ENCODE measurements at regions not wholly inside any gene's neighbourhood (a gene's known extent, or its start where the extent isn't known, plus 50 kb on each side); places are given as distances from the start of the nearest gene placed in this dataset.

- no peak for DNase-seq
- H3K36me3 ChIP-seq (ENCODE audit: insufficient read depth, low read length): no peaks in the 10 kb centered on the region
- H3K27ac ChIP-seq (ENCODE audit: low read length): no peak overlapping the region
- no peaks in the 10 kb centered on the region for H3K27me3 ChIP-seq (ENCODE audit: low read length)
- no peak overlapping the region for H3K4me2 ChIP-seq (ENCODE audit: low read depth, low read length, poor library complexity, severe bottlenecking)
- no peaks in the 10 kb centered on the region for H3K9me2 ChIP-seq (replicated peaks; ENCODE audit: insufficient read depth, low read length)
- H4K20me1 ChIP-seq (ENCODE audit: insufficient read depth, low read depth, low read length): no peaks in the 10 kb centered on the region
- H3K4me3 ChIP-seq (ENCODE audit: low read length): no peak overlapping the region
- H3K9ac ChIP-seq (ENCODE audit: low read length): no peak overlapping the region
- H2AFZ ChIP-seq (ENCODE audit: low read length): no peak overlapping the region
- no peaks in the 10 kb centered on the region for H3K79me2 ChIP-seq (ENCODE audit: low read length)
- peaks cover 5% of the 10 kb centered on the region for H3K4me1 ChIP-seq (ENCODE audit: low read length)
- no peaks in the 10 kb centered on the region for H3K9me3 ChIP-seq (ENCODE audit: low read length)
Measured at GRCh38 chr1:116203181-116203723, 92.1 kb downstream of the MAB21L3 start.

- Histone ChIP-seq H2AFZ (ENCODE audit: low read length) (no peak overlapping the region), H3K9ac (ENCODE audit: low read length) (no peak overlapping the region), H3K9me2 (replicated peaks; ENCODE audit: insufficient read depth, low read length) (no peaks in the 10 kb centered on the region), H3K4me1 (ENCODE audit: low read length) (peaks cover 5% of the 10 kb centered on the region), H4K20me1 (ENCODE audit: insufficient read depth, low read depth, low read length) (no peaks in the 10 kb centered on the region), H3K36me3 (ENCODE audit: insufficient read depth, low read length) (no peaks in the 10 kb centered on the region), H3K79me2 (ENCODE audit: low read length) (no peaks in the 10 kb centered on the region), H3K4me3 (ENCODE audit: low read length) (no peak overlapping the region), H3K9me3 (ENCODE audit: low read length) (no peaks in the 10 kb centered on the region), H3K4me2 (ENCODE audit: low read depth, low read length, poor library complexity, severe bottlenecking) (no peak overlapping the region), H3K27me3 (ENCODE audit: low read length) (no peaks in the 10 kb centered on the region), H3K27ac (ENCODE audit: low read length) (no peak overlapping the region)
- DNase-seq: no peak
Measured at GRCh38 chr1:116203920-116204319, 92.7 kb downstream of the MAB21L3 start.

DNA sequence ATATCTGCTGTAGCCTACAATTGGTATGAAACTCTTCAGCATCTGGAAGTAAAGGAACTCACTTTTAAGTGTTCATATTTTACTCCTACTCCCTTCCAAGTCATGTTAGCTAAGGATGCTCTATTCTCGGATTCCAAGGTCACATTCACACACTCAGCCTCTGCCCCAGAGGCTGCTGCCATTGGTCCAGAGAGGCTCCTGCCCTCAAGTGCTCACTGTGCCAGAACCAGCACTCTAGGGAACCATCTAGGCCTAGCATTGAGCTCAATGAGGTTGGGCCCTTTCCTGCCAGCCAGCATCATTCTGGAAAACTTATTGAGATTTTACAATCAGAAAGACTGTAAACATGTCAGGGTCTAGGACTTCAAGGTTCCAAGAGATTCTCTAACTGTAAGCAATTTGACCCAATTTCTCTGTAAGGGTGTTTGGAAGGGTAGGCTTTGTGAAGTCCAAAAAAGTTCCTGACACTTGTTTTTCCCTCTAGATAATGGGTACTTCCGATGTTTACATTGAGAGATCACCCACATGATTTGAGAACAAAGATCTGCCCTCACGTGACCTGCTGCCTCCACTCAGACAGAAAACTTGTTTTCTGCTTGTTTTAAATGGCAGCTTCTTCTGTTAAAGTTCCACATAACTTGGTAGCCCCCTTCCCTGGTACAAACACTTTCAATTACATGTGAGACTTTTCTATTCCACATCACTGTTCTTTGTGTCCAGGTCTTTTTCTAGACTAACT is 94.9 kb downstream of the MAB21L3 start:
- Histone ChIP-seq H3K4me1 (ENCODE audit: low read length) (no peaks in the 10 kb centered on the region; the same call in 1 of the 2 replicates), H3K4me3 (ENCODE audit: low read length) (no peak overlapping the region), H3K36me3 (ENCODE audit: insufficient read depth, low read length) (no peaks in the 10 kb centered on the region), H4K20me1 (ENCODE audit: insufficient read depth, low read depth, low read length) (no peaks in the 10 kb centered on the region), H3K79me2 (ENCODE audit: low read length) (no peaks in the 10 kb centered on the region), H3K27ac (ENCODE audit: low read length) (no peak overlapping the region), H3K9me3 (ENCODE audit: low read length) (no peaks in the 10 kb centered on the region), H3K9me2 (replicated peaks; ENCODE audit: insufficient read depth, low read length) (no peaks in the 10 kb centered on the region), H3K9ac (ENCODE audit: low read length) (no peak overlapping the region), H3K27me3 (ENCODE audit: low read length) (no peaks in the 10 kb centered on the region), H3K4me2 (ENCODE audit: low read depth, low read length, poor library complexity, severe bottlenecking) (no peak overlapping the region), H2AFZ (ENCODE audit: low read length) (no peak overlapping the region)
- DNase-seq: no peak

DNA sequence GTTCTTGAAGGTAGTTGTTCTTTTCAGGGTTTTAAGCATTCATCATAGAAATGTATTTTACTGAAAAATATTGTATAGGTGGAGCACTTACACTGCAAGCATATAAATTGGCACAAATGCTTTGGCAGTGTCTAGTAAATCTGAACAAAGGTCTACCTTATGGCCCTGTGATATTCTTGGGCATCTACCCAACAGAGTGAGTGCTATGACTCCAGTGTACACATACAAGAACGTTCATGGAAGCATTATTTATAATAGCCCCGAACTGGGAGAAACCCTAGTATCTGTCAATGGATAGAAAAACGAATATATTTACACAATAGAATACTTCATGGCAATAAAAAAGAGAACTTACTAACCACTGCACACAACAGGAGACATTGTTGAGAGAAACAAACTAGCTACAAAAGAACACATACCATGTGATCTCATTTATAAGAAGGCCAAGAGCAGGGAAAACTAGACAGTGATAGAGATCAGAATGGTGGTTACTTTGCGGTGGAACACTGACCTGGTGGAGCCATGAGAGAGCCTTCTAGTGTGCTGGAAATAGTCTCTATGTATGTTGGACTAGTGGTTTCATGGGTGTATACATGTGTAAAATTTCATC is 96.0 kb downstream of the MAB21L3 start:
- Histone ChIP-seq H3K27ac (ENCODE audit: low read length) (no peak overlapping the region), H3K4me1 (ENCODE audit: low read length) (no peaks in the 10 kb centered on the region; the same call in 1 of the 2 replicates), H4K20me1 (ENCODE audit: insufficient read depth, low read depth, low read length) (no peaks in the 10 kb centered on the region), H3K9me3 (ENCODE audit: low read length) (no peaks in the 10 kb centered on the region), H2AFZ (ENCODE audit: low read length) (no peak overlapping the region), H3K27me3 (ENCODE audit: low read length) (no peaks in the 10 kb centered on the region), H3K4me2 (ENCODE audit: low read depth, low read length, poor library complexity, severe bottlenecking) (no peak overlapping the region), H3K36me3 (ENCODE audit: insufficient read depth, low read length) (no peaks in the 10 kb centered on the region), H3K79me2 (ENCODE audit: low read length) (no peaks in the 10 kb centered on the region), H3K4me3 (ENCODE audit: low read length) (no peak overlapping the region), H3K9ac (ENCODE audit: low read length) (no peak overlapping the region), H3K9me2 (replicated peaks; ENCODE audit: insufficient read depth, low read length) (no peaks in the 10 kb centered on the region)
- DNase-seq: no peak

- Histone ChIP-seq H3K27ac (ENCODE audit: low read length) (no peak overlapping the region), H3K79me2 (ENCODE audit: low read length) (no peaks in the 10 kb centered on the region), H3K4me2 (ENCODE audit: low read depth, low read length, poor library complexity, severe bottlenecking) (no peak overlapping the region), H2AFZ (ENCODE audit: low read length) (no peak overlapping the region), H3K9me2 (replicated peaks; ENCODE audit: insufficient read depth, low read length) (no peaks in the 10 kb centered on the region), H3K4me3 (ENCODE audit: low read length) (no peak overlapping the region), H3K27me3 (ENCODE audit: low read length) (no peaks in the 10 kb centered on the region), H3K36me3 (ENCODE audit: insufficient read depth, low read length) (no peaks in the 10 kb centered on the region), H3K4me1 (ENCODE audit: low read length) (no peaks in the 10 kb centered on the region; the same call in 1 of the 2 replicates), H3K9me3 (ENCODE audit: low read length) (no peaks in the 10 kb centered on the region), H3K9ac (ENCODE audit: low read length) (no peak overlapping the region), H4K20me1 (ENCODE audit: insufficient read depth, low read depth, low read length) (no peaks in the 10 kb centered on the region)
- no peak for DNase-seq
Measured at GRCh38 chr1:116208136-116208535, 96.9 kb downstream of the MAB21L3 start.

DNA sequence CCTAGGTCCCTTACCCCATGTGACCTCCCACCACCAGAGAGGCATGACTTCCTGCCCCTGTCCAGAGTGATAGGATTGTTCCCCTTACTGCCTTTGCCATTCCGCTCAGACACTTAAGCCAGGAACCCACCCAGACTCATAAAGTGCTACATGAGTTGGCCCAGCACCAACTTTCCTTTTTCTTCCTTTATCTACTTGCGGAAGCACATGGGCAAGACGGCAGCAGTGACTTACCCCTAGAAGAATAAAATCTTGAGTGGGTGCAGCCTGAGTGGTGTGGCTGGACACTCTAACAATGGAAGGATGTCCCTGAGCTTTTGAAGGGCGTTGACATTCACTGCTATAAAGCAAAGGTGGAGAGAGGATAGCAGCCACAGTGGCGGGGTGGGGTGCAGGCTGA is 100.1 kb downstream of the MAB21L3 start:
- no peak overlapping the region for H2AFZ ChIP-seq (ENCODE audit: low read length)
- no peak overlapping the region for H3K27ac ChIP-seq (ENCODE audit: low read length)
- no peaks in the 10 kb centered on the region for H4K20me1 ChIP-seq (ENCODE audit: insufficient read depth, low read depth, low read length)
- H3K4me2 ChIP-seq (ENCODE audit: low read depth, low read length, poor library complexity, severe bottlenecking): no peak overlapping the region
- no peaks in the 10 kb centered on the region for H3K36me3 ChIP-seq (ENCODE audit: insufficient read depth, low read length)
- no peaks in the 10 kb centered on the region; the same call in 1 of the 2 replicates for H3K4me1 ChIP-seq (ENCODE audit: low read length)
- H3K27me3 ChIP-seq (ENCODE audit: low read length): no peaks in the 10 kb centered on the region
- H3K4me3 ChIP-seq (ENCODE audit: low read length): no peak overlapping the region
- DNase-seq: no peak
- no peaks in the 10 kb centered on the region for H3K9me3 ChIP-seq (ENCODE audit: low read length)
- no peaks in the 10 kb centered on the region for H3K9me2 ChIP-seq (replicated peaks; ENCODE audit: insufficient read depth, low read length)
- no peak overlapping the region for H3K9ac ChIP-seq (ENCODE audit: low read length)
- H3K79me2 ChIP-seq (ENCODE audit: low read length): no peaks in the 10 kb centered on the region

DNA sequence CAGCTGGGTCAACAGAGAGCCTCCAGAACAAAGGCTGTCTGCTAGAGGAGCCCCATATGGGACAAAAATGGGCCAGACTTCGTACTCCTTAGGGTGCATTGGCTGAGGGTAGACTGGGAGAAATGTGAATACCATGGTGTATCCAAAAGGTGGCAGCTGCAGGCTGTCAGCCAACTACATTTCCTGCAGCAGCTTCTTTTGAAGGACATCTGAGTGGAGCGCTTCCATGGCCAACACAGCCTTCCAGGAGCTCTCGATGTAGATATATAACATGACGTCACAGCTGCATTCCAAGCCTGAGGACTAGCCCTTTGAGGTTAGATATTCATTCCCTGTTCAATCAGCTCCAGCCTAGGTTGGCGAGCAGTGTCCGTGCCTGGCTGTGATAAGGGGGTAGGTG is 107.7 kb downstream of the MAB21L3 start:
- H3K9me2 ChIP-seq (replicated peaks; ENCODE audit: insufficient read depth, low read length): no peaks in the 10 kb centered on the region
- no peak overlapping the region for H3K4me3 ChIP-seq (ENCODE audit: low read length)
- H3K4me1 ChIP-seq (ENCODE audit: low read length): peaks cover 34% of the 10 kb centered on the region
- H3K79me2 ChIP-seq (ENCODE audit: low read length): no peaks in the 10 kb centered on the region
- no peak overlapping the region for H3K4me2 ChIP-seq (ENCODE audit: low read depth, low read length, poor library complexity, severe bottlenecking)
- no peaks in the 10 kb centered on the region for H3K36me3 ChIP-seq (ENCODE audit: insufficient read depth, low read length)
- no peak overlapping the region for H3K27ac ChIP-seq (ENCODE audit: low read length)
- H4K20me1 ChIP-seq (ENCODE audit: insufficient read depth, low read depth, low read length): no peaks in the 10 kb centered on the region
- H2AFZ ChIP-seq (ENCODE audit: low read length): no peak overlapping the region
- no peak for DNase-seq
- no peak overlapping the region for H3K9ac ChIP-seq (ENCODE audit: low read length)
- no peaks in the 10 kb centered on the region for H3K27me3 ChIP-seq (ENCODE audit: low read length)
- H3K9me3 ChIP-seq (ENCODE audit: low read length): no peaks in the 10 kb centered on the region

DNA sequence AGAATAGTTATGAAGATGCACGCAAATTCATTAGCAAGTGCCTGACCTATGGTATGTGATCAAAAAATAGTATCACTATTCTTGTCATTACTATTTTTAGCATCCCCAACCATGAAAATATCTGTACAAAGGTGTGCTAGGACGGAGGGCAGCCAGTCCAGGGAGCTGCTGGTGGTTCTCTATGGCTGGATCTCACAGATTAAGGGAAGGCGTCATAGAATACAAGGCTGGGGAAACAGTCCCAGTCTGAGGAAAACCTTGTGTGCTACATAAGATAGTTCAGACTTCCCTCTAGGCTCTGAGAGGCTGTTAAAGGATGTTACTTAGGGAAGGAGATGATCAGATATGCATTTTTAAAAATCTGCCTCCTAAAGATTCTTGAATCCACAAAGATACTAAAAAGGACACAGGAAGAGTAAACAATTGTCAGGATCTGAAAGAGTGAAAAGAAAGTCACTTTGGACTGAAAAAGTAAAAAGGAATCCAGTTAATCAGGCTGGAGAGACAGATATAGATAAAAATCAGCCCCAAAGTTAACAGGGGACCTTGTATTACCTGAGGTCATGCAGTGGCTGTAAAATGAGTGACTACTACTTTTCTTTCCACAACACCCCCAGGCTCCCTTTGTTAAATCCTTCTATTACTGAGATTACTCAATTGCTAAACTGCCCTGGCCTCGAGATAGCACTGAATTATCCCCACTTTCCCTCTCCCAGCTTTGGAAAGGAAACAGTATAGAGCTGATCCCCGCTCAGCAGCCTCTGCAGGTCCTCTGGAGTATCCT is 108.6 kb downstream of the MAB21L3 start:
- H3K4me1 ChIP-seq (ENCODE audit: low read length): peaks cover 44% of the 10 kb centered on the region
- no peak overlapping the region for H2AFZ ChIP-seq (ENCODE audit: low read length)
- no peak overlapping the region for H3K4me2 ChIP-seq (ENCODE audit: low read depth, low read length, poor library complexity, severe bottlenecking)

More for the DNA sequence above, 108.6 kb downstream of the MAB21L3 start:
- peak; percentile 40 for DNase-seq
- no peak overlapping the region for H3K27ac ChIP-seq (ENCODE audit: low read length)
- H3K36me3 ChIP-seq (ENCODE audit: insufficient read depth, low read length): no peaks in the 10 kb centered on the region
- H3K9me2 ChIP-seq (replicated peaks; ENCODE audit: insufficient read depth, low read length): no peaks in the 10 kb centered on the region
- H3K27me3 ChIP-seq (ENCODE audit: low read length): no peaks in the 10 kb centered on the region
- H3K9me3 ChIP-seq (ENCODE audit: low read length): no peaks in the 10 kb centered on the region
- no peaks in the 10 kb centered on the region for H3K79me2 ChIP-seq (ENCODE audit: low read length)
- H3K9ac ChIP-seq (ENCODE audit: low read length): no peak overlapping the region
- no peak overlapping the region for H3K4me3 ChIP-seq (ENCODE audit: low read length)
- no peaks in the 10 kb centered on the region for H4K20me1 ChIP-seq (ENCODE audit: insufficient read depth, low read depth, low read length)

Data from Karpas-422 (cell line).